MM.1S (cell line): ENCODE measurements at regions not wholly inside any gene's neighbourhood (a gene's known extent, or its start where the extent isn't known, plus 50 kb on each side); places are given as distances from the start of the nearest gene placed in this dataset.

ENCODE experiments used
- DNase-seq: peaks from one replicate; pipeline ENCODE4 v3.0.0-alpha.2; 2015
- H2AFZ ChIP-seq: fragments of 300-600 bp; sonication (generic); 2 replicates; pipeline ENCODE4 v1.6.0; 2016; ENCODE audit warnings: antibody characterized with exemption, low read length
- H3F3A ChIP-seq: fragments of 300-600 bp; sonication (generic); 2 replicates; pipeline ENCODE4 v1.6.1; 2016; ENCODE audit warnings: mild to moderate bottlenecking, antibody characterized with exemption, low read length, moderate library complexity, mixed read lengths; ENCODE audit not compliant: insufficient read depth
- H3K27ac ChIP-seq: fragments of 300-600 bp; sonication (generic); 2 replicates; pipeline ENCODE4 v1.5.1; 2016; ENCODE audit warnings: mild to moderate bottlenecking, low read length
- H3K27me3 ChIP-seq: fragments of 300-600 bp; sonication (generic); replicated peaks from 2 replicates; pipeline ENCODE4 v1.6.0; 2016; ENCODE audit warnings: low read length; ENCODE audit not compliant: insufficient read depth
- H3K36me3 ChIP-seq: fragments of 300-600 bp; sonication (generic); replicated peaks from 2 replicates; pipeline ENCODE4 v1.6.1; 2016; ENCODE audit warnings: mild to moderate bottlenecking, low read length, mixed read lengths; ENCODE audit not compliant: insufficient read depth
- H3K4me1 ChIP-seq: fragments of 300-600 bp; sonication (generic); 2 replicates; pipeline ENCODE4 v1.6.1; 2016; ENCODE audit warnings: low read length, mixed read lengths
- H3K4me2 ChIP-seq: fragments of 300-600 bp; sonication (generic); 2 replicates; pipeline ENCODE4 v1.6.0; 2016; ENCODE audit warnings: low read depth, low read length
- H3K4me3 ChIP-seq: fragments of 300-600 bp; sonication (generic); 2 replicates; pipeline ENCODE4 v1.5.1; 2016; ENCODE audit warnings: low read length, mixed read lengths
- H3K79me2 ChIP-seq: fragments of 300-600 bp; sonication (generic); 2 replicates; pipeline ENCODE4 v1.6.1; 2016; ENCODE audit warnings: mixed run types, low read length, mixed read lengths
- H3K9ac ChIP-seq: fragments of 300-600 bp; sonication (generic); 2 replicates; pipeline ENCODE4 v1.6.1; 2016; ENCODE audit warnings: low read length, mixed read lengths
- H3K9me2 ChIP-seq: fragments of 300-600 bp; sonication (generic); replicated peaks from 2 replicates; pipeline ENCODE4 v1.6.1; 2016; ENCODE audit warnings: mild to moderate bottlenecking, low read length, mixed read lengths; ENCODE audit not compliant: insufficient read depth
- H3K9me3 ChIP-seq: fragments of 300-600 bp; sonication (generic); replicated peaks from 2 replicates; pipeline ENCODE4 v1.6.1; 2016; ENCODE audit warnings: mild to moderate bottlenecking, low read length, mixed read lengths; ENCODE audit not compliant: insufficient read depth
- H4K20me1 ChIP-seq: fragments of 300-600 bp; sonication (generic); 2 replicates; pipeline ENCODE4 v1.6.1; 2016; ENCODE audit warnings: mild to moderate bottlenecking, low read length, moderate library complexity, mixed read lengths; ENCODE audit not compliant: insufficient read depth
- EZH2 ChIP-seq: fragments of 300-600 bp; sonication (generic); optimal IDR thresholded peaks from 2 replicates; pipeline ENCODE3; 2017; ENCODE audit warnings: low read depth, mild to moderate bottlenecking, antibody characterized with exemption, low read length, mixed read lengths
- EZH2phosphoT487 ChIP-seq: fragments of 300-600 bp; sonication (generic); IDR thresholded peaks from 2 replicates; pipeline ENCODE4 v1.6.1; 2018; ENCODE audit warnings: antibody characterized with exemption, low read length
- TF ChIP-seq, protein P1 (sequence below): fragments of 300-600 bp; sonication (generic); IDR thresholded peaks from 2 replicates; pipeline ENCODE4 v1.5.1; 2016; ENCODE audit warnings: antibody characterized with exemption, low read length, mixed read lengths

- Histone ChIP-seq H3K9me3 (no peaks in the 10 kb centered on the region), H3K4me2 (no peak overlapping the region), H4K20me1 (no peaks in the 10 kb centered on the region), H3F3A (no peaks in the 10 kb centered on the region), H2AFZ (no peak overlapping the region), H3K36me3 (no peaks in the 10 kb centered on the region), H3K9me2 (no peaks in the 10 kb centered on the region), H3K27ac (no peak overlapping the region), H3K4me1 (no peaks in the 10 kb centered on the region), H3K27me3 (no peaks in the 10 kb centered on the region), H3K79me2 (no peaks in the 10 kb centered on the region), H3K9ac (no peak overlapping the region), H3K4me3 (no peak overlapping the region)
- no peak for DNase-seq
- TF ChIP-seq EZH2 (no peak), EZH2phosphoT487 (no peak)
- TF ChIP-seq, protein P1, sequence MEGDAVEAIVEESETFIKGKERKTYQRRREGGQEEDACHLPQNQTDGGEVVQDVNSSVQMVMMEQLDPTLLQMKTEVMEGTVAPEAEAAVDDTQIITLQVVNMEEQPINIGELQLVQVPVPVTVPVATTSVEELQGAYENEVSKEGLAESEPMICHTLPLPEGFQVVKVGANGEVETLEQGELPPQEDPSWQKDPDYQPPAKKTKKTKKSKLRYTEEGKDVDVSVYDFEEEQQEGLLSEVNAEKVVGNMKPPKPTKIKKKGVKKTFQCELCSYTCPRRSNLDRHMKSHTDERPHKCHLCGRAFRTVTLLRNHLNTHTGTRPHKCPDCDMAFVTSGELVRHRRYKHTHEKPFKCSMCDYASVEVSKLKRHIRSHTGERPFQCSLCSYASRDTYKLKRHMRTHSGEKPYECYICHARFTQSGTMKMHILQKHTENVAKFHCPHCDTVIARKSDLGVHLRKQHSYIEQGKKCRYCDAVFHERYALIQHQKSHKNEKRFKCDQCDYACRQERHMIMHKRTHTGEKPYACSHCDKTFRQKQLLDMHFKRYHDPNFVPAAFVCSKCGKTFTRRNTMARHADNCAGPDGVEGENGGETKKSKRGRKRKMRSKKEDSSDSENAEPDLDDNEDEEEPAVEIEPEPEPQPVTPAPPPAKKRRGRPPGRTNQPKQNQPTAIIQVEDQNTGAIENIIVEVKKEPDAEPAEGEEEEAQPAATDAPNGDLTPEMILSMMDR = no peak
Measured at GRCh38 chr16:76183647-76184046, 93.6 kb upstream of the CNTNAP4 start.

DNA sequence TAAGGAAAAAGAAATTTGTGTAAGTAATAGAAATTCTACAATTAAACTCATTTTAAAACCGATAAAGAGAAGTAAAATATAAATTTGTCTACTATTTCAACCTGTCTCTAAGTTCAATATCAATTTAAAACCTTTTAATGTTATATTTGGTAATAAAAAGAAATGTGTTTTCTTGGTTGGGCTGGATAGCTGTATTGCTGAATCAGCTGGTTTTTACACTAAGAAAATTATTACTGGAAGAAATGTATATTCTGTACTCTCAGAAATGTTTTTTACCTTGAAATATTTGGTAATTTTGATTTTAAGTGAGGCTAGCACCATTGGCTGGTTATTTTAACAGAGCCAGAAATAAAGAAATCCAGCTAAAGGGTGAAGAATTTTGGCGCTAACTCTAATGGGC is 87.1 kb upstream of the CNTNAP4 start:
- Histone ChIP-seq H3K4me1 (no peaks in the 10 kb centered on the region), H4K20me1 (no peaks in the 10 kb centered on the region), H3K27me3 (no peaks in the 10 kb centered on the region), H3F3A (no peaks in the 10 kb centered on the region), H3K9ac (no peak overlapping the region), H3K36me3 (no peaks in the 10 kb centered on the region), H3K4me2 (no peak overlapping the region), H3K9me2 (no peaks in the 10 kb centered on the region), H3K27ac (no peak overlapping the region), H3K9me3 (no peaks in the 10 kb centered on the region), H3K79me2 (no peaks in the 10 kb centered on the region), H2AFZ (no peak overlapping the region), H3K4me3 (no peak overlapping the region)
- TF ChIP-seq EZH2 (no peak), EZH2phosphoT487 (no peak)
- TF ChIP-seq, protein P1 = no peak
- no peak for DNase-seq

DNA sequence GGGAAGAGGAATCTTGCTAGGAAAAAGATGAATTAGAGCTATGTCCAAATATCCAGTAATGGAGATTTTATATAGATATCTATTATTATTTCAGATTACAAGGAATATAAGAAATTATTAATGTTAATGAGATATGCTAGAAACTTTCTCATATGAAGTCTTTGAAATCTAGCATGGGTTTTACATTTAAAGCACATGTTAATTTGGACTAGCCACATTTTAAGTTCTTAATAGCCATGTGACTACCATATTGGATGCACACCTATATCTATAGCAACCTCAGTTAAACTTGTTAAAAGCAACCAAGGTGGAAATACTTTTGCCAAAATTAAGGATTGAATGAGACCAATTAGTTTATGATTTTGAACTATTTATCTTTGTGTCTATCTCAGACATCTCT is 86.7 kb upstream of the CNTNAP4 start:
- H3K4me2 ChIP-seq = no peak overlapping the region
- H3K4me3 ChIP-seq = no peak overlapping the region
- no peaks in the 10 kb centered on the region for H3K9me3 ChIP-seq
- no peak overlapping the region for H3K9ac ChIP-seq
- TF ChIP-seq EZH2phosphoT487 = no peak
- TF ChIP-seq EZH2 = no peak
- TF ChIP-seq, protein P1 = no peak
- no peaks in the 10 kb centered on the region for H3K4me1 ChIP-seq
- H3K27ac ChIP-seq = no peak overlapping the region
- no peaks in the 10 kb centered on the region for H3K27me3 ChIP-seq
- H4K20me1 ChIP-seq = no peaks in the 10 kb centered on the region
- no peaks in the 10 kb centered on the region for H3K36me3 ChIP-seq
- no peaks in the 10 kb centered on the region for H3F3A ChIP-seq
- no peaks in the 10 kb centered on the region for H3K9me2 ChIP-seq
- DNase-seq = no peak
- H2AFZ ChIP-seq = no peak overlapping the region
- H3K79me2 ChIP-seq = no peaks in the 10 kb centered on the region
